Activated CD8-positive, alpha-beta T cell treated with anti-CD3 and anti-CD28 coated beads for 36 hours (primary cell): ENCODE measurements at regions not wholly inside any gene's neighbourhood (a gene's known extent, or its start where the extent isn't known, plus 50 kb on each side); places are given as distances from the start of the nearest gene placed in this dataset.

ENCODE experiments used
- ATAC-seq: fragments of 200-7000 bp; cut with Tn5 transposase; one replicate; pipeline ENCODE4 v1.10.0; 2021; ENCODE audit warnings: mild to moderate bottlenecking, moderate library complexity
- CTCF ChIA-PET: fragments of 350-600 bp; sonication (Branson Sonifier 250); formaldehyde crosslinking; loops from one replicate; lab custom pipeline; 2021; ENCODE audit warnings: antibody characterized with exemption; lab: Charles Lee
- POLR2A ChIA-PET: fragments of 350-600 bp; sonication (Branson Sonifier 250); formaldehyde crosslinking; loops from one replicate; lab custom pipeline; 2021; ENCODE audit warnings: antibody characterized with exemption; lab: Charles Lee
- DNase-seq: peaks from one replicate; pipeline ENCODE4 v3.0.0-alpha.2; 2020
- H3K27ac Mint-ChIP-seq: one replicate; pipeline ENCODE4 v1.8.0; 2021; ENCODE audit warnings: mild to moderate bottlenecking, mixed read lengths
- H3K27me3 Mint-ChIP-seq: one replicate; pipeline ENCODE4 v1.8.0; 2021; ENCODE audit warnings: mixed read lengths
- H3K36me3 Mint-ChIP-seq: one replicate; pipeline ENCODE4 v1.8.0; 2021; ENCODE audit warnings: low read depth, mixed read lengths
- H3K4me1 Mint-ChIP-seq: one replicate; pipeline ENCODE4 v1.8.0; 2021; ENCODE audit warnings: low read depth, mixed read lengths
- H3K4me3 Mint-ChIP-seq: one replicate; pipeline ENCODE4 v1.8.0; 2021; ENCODE audit warnings: mild to moderate bottlenecking, moderate library complexity, mixed read lengths
- H3K9me3 Mint-ChIP-seq: one replicate; pipeline ENCODE4 v1.8.0; 2021; ENCODE audit warnings: mixed read lengths
- intact Hi-C: fragments of 100-400 bp; cut with micrococcal nuclease; formaldehyde crosslinking; loops from one replicate; pipeline ENCODE4 v1.10.0; 2022
- TF ChIP-seq, protein P1 (sequence below): fragments of 200-600 bp; IDR thresholded peaks from one replicate; pipeline ENCODE4 v1.8.0; 2022; ENCODE audit warnings: antibody characterized with exemption, mild to moderate bottlenecking

GRCh38 chr3:69568951-69569350 is 170.3 kb upstream of the MITF start:
- Mint-ChIP-seq H3K27me3 (peaks cover 2% of the 10 kb centered on the region), H3K36me3 (no peaks in the 10 kb centered on the region), H3K4me3 (no peak overlapping the region), H3K4me1 (no peaks in the 10 kb centered on the region), H3K9me3 (no peaks in the 10 kb centered on the region), H3K27ac (no peak overlapping the region)
- CTCF ChIA-PET = no interaction called here
- POLR2A ChIA-PET = no interaction called here
- DNase-seq (no peak), ATAC-seq (no peak)
- intact Hi-C loops = no loop called here
- TF ChIP-seq, protein P1, sequence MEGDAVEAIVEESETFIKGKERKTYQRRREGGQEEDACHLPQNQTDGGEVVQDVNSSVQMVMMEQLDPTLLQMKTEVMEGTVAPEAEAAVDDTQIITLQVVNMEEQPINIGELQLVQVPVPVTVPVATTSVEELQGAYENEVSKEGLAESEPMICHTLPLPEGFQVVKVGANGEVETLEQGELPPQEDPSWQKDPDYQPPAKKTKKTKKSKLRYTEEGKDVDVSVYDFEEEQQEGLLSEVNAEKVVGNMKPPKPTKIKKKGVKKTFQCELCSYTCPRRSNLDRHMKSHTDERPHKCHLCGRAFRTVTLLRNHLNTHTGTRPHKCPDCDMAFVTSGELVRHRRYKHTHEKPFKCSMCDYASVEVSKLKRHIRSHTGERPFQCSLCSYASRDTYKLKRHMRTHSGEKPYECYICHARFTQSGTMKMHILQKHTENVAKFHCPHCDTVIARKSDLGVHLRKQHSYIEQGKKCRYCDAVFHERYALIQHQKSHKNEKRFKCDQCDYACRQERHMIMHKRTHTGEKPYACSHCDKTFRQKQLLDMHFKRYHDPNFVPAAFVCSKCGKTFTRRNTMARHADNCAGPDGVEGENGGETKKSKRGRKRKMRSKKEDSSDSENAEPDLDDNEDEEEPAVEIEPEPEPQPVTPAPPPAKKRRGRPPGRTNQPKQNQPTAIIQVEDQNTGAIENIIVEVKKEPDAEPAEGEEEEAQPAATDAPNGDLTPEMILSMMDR = no peak

DNA sequence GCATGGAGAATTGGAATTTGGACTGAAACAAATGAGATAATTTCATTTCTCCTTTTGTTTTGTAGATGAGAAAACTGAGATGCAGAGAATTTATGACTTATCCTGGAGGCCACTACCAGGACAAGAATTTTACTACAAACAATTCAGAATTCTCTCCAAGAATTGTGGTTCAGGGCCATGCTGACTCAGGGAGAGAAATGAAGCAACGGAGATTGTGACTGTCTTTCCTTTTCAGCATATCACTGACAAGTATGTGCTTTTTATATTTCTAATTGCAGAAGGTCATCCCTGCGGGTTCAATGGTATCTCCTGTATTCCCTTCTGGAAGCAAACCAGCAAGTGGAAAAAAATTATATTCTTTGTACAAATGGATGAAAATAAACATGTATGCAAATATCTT is 170.8 kb upstream of the MITF start:
- TF ChIP-seq, protein P1 = no peak
- Mint-ChIP-seq H3K27me3 (peaks cover 2% of the 10 kb centered on the region), H3K9me3 (no peaks in the 10 kb centered on the region), H3K27ac (no peak overlapping the region), H3K4me1 (no peaks in the 10 kb centered on the region), H3K36me3 (no peaks in the 10 kb centered on the region), H3K4me3 (no peak overlapping the region)
- ChIA-PET CTCF (no interaction called here), POLR2A (no interaction called here)
- ATAC-seq (no peak), DNase-seq (no peak)
- intact Hi-C loops = no loop called here

GRCh38 chr3:69567710-69568052 is 171.6 kb upstream of the MITF start:
- no peaks in the 10 kb centered on the region for H3K36me3 Mint-ChIP-seq
- no peak for ATAC-seq
- intact Hi-C loops = no loop called here
- ChIA-PET CTCF (no interaction called here), POLR2A (no interaction called here)
- H3K9me3 Mint-ChIP-seq = no peaks in the 10 kb centered on the region
- H3K27me3 Mint-ChIP-seq = peaks cover 2% of the 10 kb centered on the region
- H3K27ac Mint-ChIP-seq = no peak overlapping the region
- no peak for DNase-seq
- no peaks in the 10 kb centered on the region for H3K4me1 Mint-ChIP-seq
- no peak overlapping the region for H3K4me3 Mint-ChIP-seq
- TF ChIP-seq, protein P1 = no peak

GRCh38 chr3:69567023-69567709 is 172.1 kb upstream of the MITF start:
- H3K27ac Mint-ChIP-seq = no peak overlapping the region
- TF ChIP-seq, protein P1 = no peak
- DNase-seq = no peak
- no peaks in the 10 kb centered on the region for H3K4me1 Mint-ChIP-seq
- CTCF ChIA-PET = no interaction called here
- no peaks in the 10 kb centered on the region for H3K36me3 Mint-ChIP-seq
- intact Hi-C loops = no loop called here
- peaks cover 2% of the 10 kb centered on the region for H3K27me3 Mint-ChIP-seq
- POLR2A ChIA-PET = interaction anchor here (0.7 kb wide), 1 partner anchor 10 kb away, joined by 4 read pairs; no protein-coding TSS in a partner anchor
- no peak overlapping the region for H3K4me3 Mint-ChIP-seq
- ATAC-seq = no peak
- H3K9me3 Mint-ChIP-seq = no peaks in the 10 kb centered on the region

- DNase-seq (no peak), ATAC-seq (no peak)
- ChIA-PET POLR2A (interaction anchor here (0.7 kb wide), 1 partner anchor 10 kb away, joined by 4 read pairs; no protein-coding TSS in a partner anchor), CTCF (no interaction called here)
- H3K9me3 Mint-ChIP-seq = no peaks in the 10 kb centered on the region
- TF ChIP-seq, protein P1 = no peak
- H3K4me1 Mint-ChIP-seq = no peaks in the 10 kb centered on the region
- no peaks in the 10 kb centered on the region for H3K36me3 Mint-ChIP-seq
- intact Hi-C loops = no loop called here
- peaks cover 2% of the 10 kb centered on the region for H3K27me3 Mint-ChIP-seq
- H3K27ac Mint-ChIP-seq = no peak overlapping the region
- H3K4me3 Mint-ChIP-seq = no peak overlapping the region
Measured at GRCh38 chr3:69566275-69566674, 173.0 kb upstream of the MITF start.
